GM21619 (cell line): ENCODE measurements at regions not wholly inside any gene's neighbourhood (a gene's known extent, or its start where the extent isn't known, plus 50 kb on each side); places are given as distances from the start of the nearest gene placed in this dataset.

Experiments
- ATAC-seq: cut with Tn5 transposase; IDR thresholded peaks from one replicate; pipeline ENCODE4 v1.9.1; 2021; ENCODE audit not compliant: unreplicated experiment

GRCh38 chrX:78213331-78213730, 73.9 kb upstream of the TAF9B start:
- ATAC-seq: no peak

- ATAC-seq: peak; percentile 67
Measured at GRCh38 chrX:78199851-78200250, 60.4 kb upstream of the TAF9B start.
